Thyroid gland (tissue), 4 donors: ENCODE measurements at regions not wholly inside any gene's neighbourhood (a gene's known extent, or its start where the extent isn't known, plus 50 kb on each side); places are given as distances from the start of the nearest gene placed in this dataset.

Experiments used
- DNase-seq, 2 donors: peaks; one replicate each; pipeline ENCODE4 v3.0.0-alpha.2; 2019
- H3K27ac ChIP-seq, 3 donors: fragments of 200-600 bp; sonication (generic); 1 replicate in 2 of 3; 2 replicates in 1 of 3; pipeline ENCODE4 v1.5.1; 2016 to 2019; ENCODE audit warnings: mild to moderate bottlenecking in 1 of 3, moderate library complexity in 1 of 3
- H3K27me3 ChIP-seq: fragments of 200-600 bp; sonication (generic); one replicate; pipeline ENCODE4 v1.5.1; 2019
- H3K36me3 ChIP-seq, 2 donors: fragments of 200-600 bp; sonication (generic); one replicate each; pipeline ENCODE4 v1.5.1; 2016 to 2019
- H3K4me1 ChIP-seq, 2 donors: fragments of 200-600 bp; sonication (generic); one replicate each; pipeline ENCODE4 v1.5.1; 2017 to 2019
- H3K4me3 ChIP-seq, 3 donors: fragments of 200-600 bp; sonication (generic); replicated peaks in 1 of 3; 1 replicate in 2 of 3; 2 replicates in 1 of 3; pipeline ENCODE4 v1.5.1; 2016; ENCODE audit warnings: mild to moderate bottlenecking in 1 of 3
- H3K9me3 ChIP-seq: fragments of 200-600 bp; sonication (generic); one replicate; pipeline ENCODE4 v1.5.1; 2017
- CTCF ChIP-seq, 6 experiments: fragments of 200-600 bp in 3 of 6; fragments of 450-650 bp in 3 of 6; sonication (generic) in 3 of 6; IDR thresholded peaks; one replicate each; pipeline ENCODE4 v1.5.1; 2016 to 2019; ENCODE audit warnings: antibody characterized with exemption in 6 of 6, mild to moderate bottlenecking in 2 of 6, inconsistent platforms in 1 of 6, moderate library complexity in 1 of 6
- POLR2A ChIP-seq, 2 donors: fragments of 450-650 bp; IDR thresholded peaks; one replicate each; pipeline ENCODE4 v1.6.1; 2017; ENCODE audit warnings: antibody characterized with exemption in 2 of 2, mild to moderate bottlenecking in 2 of 2, moderate library complexity in 1 of 2
- WGBS, 2 donors: methylation state at CpG; one replicate each; pipeline ENCODE4 v1.1.5; 2017; 5-methylcytosine and 5-hydroxymethylcytosine counted together
- intact Hi-C: fragments of 100-400 bp; cut with DNase I; formaldehyde crosslinking; loops from one replicate; pipeline ENCODE4 v1.15.1; 2023

GRCh38 chr7:155167706-155168365 is 97.7 kb downstream of the HTR5A start:
- Histone ChIP-seq H3K9me3 (no peaks in the 10 kb centered on the region), H3K4me3 (no peak overlapping the region), H3K27me3 (no peaks in the 10 kb centered on the region), H3K4me1 (no peaks in the 10 kb centered on the region), H3K36me3 (no peaks in the 10 kb centered on the region), H3K27ac (no peak overlapping the region)
- intact Hi-C loops, result no loop called here
- no peak for DNase-seq
- no peak for TF ChIP-seq CTCF (IDR thresholded peaks at IDR 0.05)
- TF ChIP-seq POLR2A (IDR thresholded peaks at IDR 0.05), result no peak
- WGBS, 2 donors, result 77 to 82% methylated on average over 11 to 17 of the region's 19 CpGs

GRCh38 chr7:155168597-155169480 is 98.7 kb downstream of the HTR5A start:
- H3K27me3 ChIP-seq, result no peaks in the 10 kb centered on the region
- H3K36me3 ChIP-seq, result no peaks in the 10 kb centered on the region
- no peak overlapping the region for H3K27ac ChIP-seq
- intact Hi-C loops, result no loop called here
- H3K4me1 ChIP-seq, result no peaks in the 10 kb centered on the region
- 84 to 87% methylated on average over 13 to 14 of the region's 14 CpGs for WGBS, 2 donors
- DNase-seq, result no peak
- H3K4me3 ChIP-seq, result no peak overlapping the region
- H3K9me3 ChIP-seq, result no peaks in the 10 kb centered on the region
- no peak for TF ChIP-seq CTCF (IDR thresholded peaks at IDR 0.05)
- TF ChIP-seq POLR2A (IDR thresholded peaks at IDR 0.05), result no peak

GRCh38 chr7:155169498-155170065 is 99.5 kb downstream of the HTR5A start:
- H3K36me3 ChIP-seq, result no peaks in the 10 kb centered on the region
- no peaks in the 10 kb centered on the region for H3K4me1 ChIP-seq
- no peak overlapping the region for H3K27ac ChIP-seq
- H3K9me3 ChIP-seq, result no peaks in the 10 kb centered on the region
- H3K27me3 ChIP-seq, result no peaks in the 10 kb centered on the region
- TF ChIP-seq POLR2A (IDR thresholded peaks at IDR 0.05) (no peak), CTCF (IDR thresholded peaks at IDR 0.05) (no peak)
- no peak overlapping the region for H3K4me3 ChIP-seq
- WGBS, 2 donors, result 56 to 62% methylated on average over 13 of the region's 13 CpGs
- intact Hi-C loops, result no loop called here
- no peak for DNase-seq

- 83 to 92% methylated on average over 8 of the region's 8 CpGs for WGBS, 2 donors
These were observed 100.2 kb downstream of the HTR5A start for GRCh38 chr7:155170331-155170730.

More at GRCh38 chr7:155170331-155170730, 100.2 kb downstream of the HTR5A start:
- H3K4me1 ChIP-seq, result no peaks in the 10 kb centered on the region
- no peak for DNase-seq
- H3K36me3 ChIP-seq, result no peaks in the 10 kb centered on the region
- H3K4me3 ChIP-seq, result no peak overlapping the region
- intact Hi-C loops, result no loop called here
- no peaks in the 10 kb centered on the region for H3K27me3 ChIP-seq
- no peak overlapping the region for H3K27ac ChIP-seq
- TF ChIP-seq POLR2A (IDR thresholded peaks at IDR 0.05), result no peak
- TF ChIP-seq CTCF (IDR thresholded peaks at IDR 0.05), result no peak
- H3K9me3 ChIP-seq, result no peaks in the 10 kb centered on the region
